ENCODE measurements at regions not wholly inside any gene's neighbourhood (a gene's known extent, or its start where the extent isn't known, plus 50 kb on each side); places are given as distances from the start of the nearest gene placed in this dataset.

DNA sequence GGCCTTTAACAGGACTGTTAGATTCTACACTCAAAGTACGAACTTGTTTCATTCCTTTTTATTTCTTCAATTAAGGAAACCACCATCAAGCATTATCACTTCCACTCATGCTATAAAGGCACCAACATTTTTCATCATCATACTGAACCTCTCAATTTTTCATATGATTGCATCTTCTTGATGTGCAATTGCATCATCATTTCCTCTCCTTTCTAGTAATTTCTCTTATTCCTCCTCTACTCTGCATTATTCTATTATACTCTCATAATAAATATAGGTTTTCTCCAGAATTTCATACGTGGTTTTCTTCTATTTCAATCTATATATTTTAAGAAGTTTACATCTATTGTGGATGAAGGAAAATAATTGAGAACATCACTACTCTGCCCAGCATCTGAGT lies 506.2 kb upstream of the ZNF385D start:
- H3K4me3 ChIP-seq (ENCODE audit: low read depth, low read length): no peak overlapping the region
- TF ChIP-seq CTCF (IDR thresholded peaks at IDR 0.05; ENCODE audit: control insufficient read depth, extremely low read depth, insufficient read depth): no peak
- DNase-seq (ENCODE audit: low read depth): no peak

- DNase-seq (ENCODE audit: low read depth): no peak
- no peak for TF ChIP-seq CTCF (IDR thresholded peaks at IDR 0.05; ENCODE audit: control insufficient read depth, extremely low read depth, insufficient read depth)
- H3K4me3 ChIP-seq (ENCODE audit: low read depth, low read length): no peak overlapping the region
Measured at GRCh38 chr3:22262386-22262785, 511.4 kb upstream of the ZNF385D start.

- no peak for DNase-seq (ENCODE audit: low read depth)
- no peak for TF ChIP-seq CTCF (IDR thresholded peaks at IDR 0.05; ENCODE audit: control insufficient read depth, extremely low read depth, insufficient read depth)
- H3K4me3 ChIP-seq (ENCODE audit: low read depth, low read length): no peak overlapping the region
Measured at GRCh38 chr3:22263042-22263441, 512.0 kb upstream of the ZNF385D start.

DNA sequence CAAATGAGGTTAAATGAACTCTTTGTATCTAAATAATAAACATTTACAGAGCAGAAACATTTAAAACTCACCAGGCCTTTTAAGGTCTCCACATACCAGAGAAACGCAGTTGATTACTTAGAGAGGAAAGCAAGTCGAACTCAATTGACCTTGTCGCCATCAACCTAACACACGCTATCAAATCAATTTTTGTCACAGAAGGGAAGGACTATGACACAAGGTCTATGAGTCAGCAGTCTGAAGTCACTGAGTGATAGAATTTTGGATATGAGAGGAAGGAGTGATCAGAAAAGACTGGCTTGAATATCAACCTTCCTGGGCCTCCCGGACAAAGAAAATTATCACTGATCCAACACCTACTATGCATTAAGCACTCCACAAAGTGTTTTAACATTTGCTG lies 514.4 kb upstream of the ZNF385D start:
- no peak overlapping the region for H3K4me3 ChIP-seq (ENCODE audit: low read depth, low read length)
- no peak for DNase-seq (ENCODE audit: low read depth)
- no peak for TF ChIP-seq CTCF (IDR thresholded peaks at IDR 0.05; ENCODE audit: control insufficient read depth, extremely low read depth, insufficient read depth)

GRCh38 chr3:22269831-22270230 lies 518.8 kb upstream of the ZNF385D start:
- H3K4me3 ChIP-seq (ENCODE audit: low read depth, low read length): no peak overlapping the region
- no peak for TF ChIP-seq CTCF (IDR thresholded peaks at IDR 0.05; ENCODE audit: control insufficient read depth, extremely low read depth, insufficient read depth)
- no peak for DNase-seq (ENCODE audit: low read depth)

- no peak for TF ChIP-seq CTCF (IDR thresholded peaks at IDR 0.05; ENCODE audit: control insufficient read depth, extremely low read depth, insufficient read depth)
- no peak for DNase-seq (ENCODE audit: low read depth)
- no peak overlapping the region for H3K4me3 ChIP-seq (ENCODE audit: low read depth, low read length)
Measured at GRCh38 chr3:22276351-22276750, 525.3 kb upstream of the ZNF385D start.

DNA sequence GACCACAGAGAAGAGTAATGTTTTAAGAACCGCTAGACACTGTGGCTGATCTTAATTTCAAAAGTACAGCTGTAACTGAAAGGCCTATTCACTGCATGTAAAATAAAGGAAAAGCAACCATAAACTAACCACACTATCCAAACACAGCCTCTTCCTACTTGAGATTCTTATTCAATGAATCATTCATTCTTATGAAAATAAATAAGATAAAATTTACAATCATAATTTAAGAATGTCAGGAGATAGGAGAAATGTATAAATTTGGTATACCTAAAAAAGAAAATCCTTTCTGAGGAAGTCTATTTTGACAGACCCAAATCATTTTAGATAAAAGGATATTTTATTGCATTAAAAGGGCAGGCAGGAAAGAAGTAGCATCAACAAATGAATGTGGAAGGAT lies 533.5 kb upstream of the ZNF385D start:
- DNase-seq (ENCODE audit: low read depth): no peak
- no peak overlapping the region for H3K4me3 ChIP-seq (ENCODE audit: low read depth, low read length)
- TF ChIP-seq CTCF (IDR thresholded peaks at IDR 0.05; ENCODE audit: control insufficient read depth, extremely low read depth, insufficient read depth): no peak

Data from LNCaP clone FGC (cell line).